Memory B cell (primary cell): ENCODE measurements at regions not wholly inside any gene's neighbourhood (a gene's known extent, or its start where the extent isn't known, plus 50 kb on each side); places are given as distances from the start of the nearest gene placed in this dataset.

Experiments used
- ATAC-seq: fragments of 150-1000 bp; cut with Tn5 transposase; 2 replicates; pipeline ENCODE4 v1.10.0; 2021; ENCODE audit warnings: low read depth, mild to moderate bottlenecking, moderate library complexity
- DNase-seq, 2 donors: peaks; one replicate each; pipeline ENCODE4 v3.0.0; 2022; ENCODE audit warnings: low spot score in 2 of 2
- H3K27ac Mint-ChIP-seq: one replicate; pipeline ENCODE4 v1.8.0; 2022; ENCODE audit warnings: mild to moderate bottlenecking, moderate library complexity, mixed read lengths
- H3K27me3 Mint-ChIP-seq: one replicate; pipeline ENCODE4 v1.8.0; 2022; ENCODE audit warnings: mixed read lengths
- H3K36me3 Mint-ChIP-seq: one replicate; pipeline ENCODE4 v1.8.0; 2022; ENCODE audit warnings: mild to moderate bottlenecking, mixed read lengths
- H3K4me1 Mint-ChIP-seq: one replicate; pipeline ENCODE4 v1.8.0; 2022; ENCODE audit warnings: mixed read lengths
- H3K4me3 Mint-ChIP-seq: one replicate; pipeline ENCODE4 v1.8.0; 2022; ENCODE audit warnings: mild to moderate bottlenecking, moderate library complexity, mixed read lengths
- H3K9me3 Mint-ChIP-seq: one replicate; pipeline ENCODE4 v1.8.0; 2022; ENCODE audit warnings: mixed read lengths

DNA sequence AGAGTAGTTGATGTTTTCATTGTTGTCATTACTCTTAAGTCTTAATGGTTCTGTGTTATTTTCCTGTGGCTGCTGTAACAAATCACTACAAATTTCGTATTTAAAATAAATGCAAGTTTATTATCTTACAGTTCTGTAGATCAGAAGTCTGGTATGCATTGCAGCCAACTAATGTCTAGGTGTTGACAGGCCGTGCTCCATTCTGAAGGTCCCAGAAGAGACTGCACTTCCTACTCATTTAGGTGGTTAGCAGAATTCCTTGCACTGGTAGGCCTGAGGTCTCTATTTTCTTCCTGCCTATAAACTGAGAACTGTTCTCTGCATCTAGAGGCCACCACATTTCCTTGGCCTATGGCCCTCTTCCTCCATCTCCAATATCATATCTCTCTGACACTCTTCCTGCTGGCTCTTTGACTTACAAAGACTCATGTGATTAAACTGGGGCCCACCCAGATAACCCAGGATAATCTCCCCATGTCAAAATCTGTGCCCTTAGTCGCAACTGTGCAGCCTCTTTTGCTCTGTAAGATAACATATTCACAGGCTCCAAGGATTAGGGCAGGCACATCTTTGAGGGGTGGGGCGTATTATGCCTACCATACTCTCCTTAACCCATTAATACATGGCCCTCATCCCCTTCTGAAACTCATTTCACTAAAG lies 468.4 kb downstream of the FOXO1 start:
- ATAC-seq = no peak

DNA sequence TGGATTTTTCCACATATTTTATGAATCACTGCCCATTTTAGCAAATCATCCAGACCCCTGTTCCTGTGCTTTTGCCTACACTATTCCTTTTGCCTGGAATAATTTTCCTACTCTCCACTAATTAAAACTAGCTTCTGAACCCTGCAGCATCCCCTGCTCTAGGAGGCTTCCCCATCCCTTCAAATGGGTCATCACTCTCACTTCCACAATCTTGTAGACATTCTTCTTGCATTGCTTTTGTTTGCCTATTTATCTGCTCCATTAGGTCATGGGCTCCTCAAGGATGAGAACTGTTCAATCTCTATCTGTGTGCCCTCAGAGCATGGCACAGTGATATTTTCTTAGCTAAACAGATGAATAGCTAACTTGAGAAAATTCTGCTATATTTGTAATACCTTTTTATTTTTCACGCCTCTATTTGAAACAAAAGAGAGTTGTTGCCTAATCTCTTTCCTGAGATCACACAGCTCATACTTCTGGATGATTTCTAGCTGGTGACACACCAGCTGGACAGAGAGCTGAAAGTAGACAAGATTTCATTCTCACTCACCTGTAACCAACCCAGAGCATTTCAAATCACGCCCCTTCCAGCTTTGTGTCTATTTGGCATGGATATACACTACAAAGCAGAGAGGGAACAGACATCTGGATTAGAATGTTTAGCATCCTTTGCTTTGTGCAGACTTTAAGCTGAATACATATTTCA lies 466.0 kb downstream of the FOXO1 start:
- Mint-ChIP-seq H3K9me3 (peaks cover 2% of the 10 kb centered on the region), H3K36me3 (peaks cover 2% of the 10 kb centered on the region), H3K4me1 (peaks cover 17% of the 10 kb centered on the region), H3K27me3 (no peaks in the 10 kb centered on the region), H3K4me3 (no peak overlapping the region), H3K27ac (no peak overlapping the region)
- DNase-seq (no peak), ATAC-seq (no peak)

More for the DNA sequence above, 468.4 kb downstream of the FOXO1 start:
- Mint-ChIP-seq H3K4me1 (peaks cover 6% of the 10 kb centered on the region), H3K27me3 (no peaks in the 10 kb centered on the region), H3K9me3 (no peaks in the 10 kb centered on the region), H3K4me3 (no peak overlapping the region), H3K36me3 (no peaks in the 10 kb centered on the region), H3K27ac (no peak overlapping the region)
- DNase-seq = no peak

DNA sequence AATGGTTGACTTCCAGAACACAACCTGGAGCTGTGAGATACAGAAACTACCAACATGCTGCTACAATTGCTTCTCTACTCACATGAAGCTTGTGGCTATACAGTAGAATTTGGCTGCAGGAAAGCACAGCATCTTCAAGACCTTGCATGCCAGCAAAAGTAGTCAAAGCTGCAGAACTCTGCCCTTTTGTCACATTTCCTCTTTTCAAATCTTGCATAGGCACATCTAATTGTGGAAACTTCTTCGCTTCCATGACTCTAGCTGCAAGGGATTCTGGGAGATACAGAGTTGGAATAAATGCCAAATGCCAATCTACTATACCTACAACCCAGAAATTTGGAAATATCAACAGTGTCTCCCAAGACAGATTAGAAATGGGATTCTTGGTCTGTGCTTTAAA lies 462.2 kb downstream of the FOXO1 start:
- peaks cover 41% of the 10 kb centered on the region for H3K4me1 Mint-ChIP-seq
- H3K36me3 Mint-ChIP-seq = peaks cover 2% of the 10 kb centered on the region
- H3K9me3 Mint-ChIP-seq = peaks cover 2% of the 10 kb centered on the region
- no peak overlapping the region for H3K4me3 Mint-ChIP-seq
- no peak overlapping the region for H3K27ac Mint-ChIP-seq
- H3K27me3 Mint-ChIP-seq = no peaks in the 10 kb centered on the region
- ATAC-seq (no peak), DNase-seq (no peak)

DNA sequence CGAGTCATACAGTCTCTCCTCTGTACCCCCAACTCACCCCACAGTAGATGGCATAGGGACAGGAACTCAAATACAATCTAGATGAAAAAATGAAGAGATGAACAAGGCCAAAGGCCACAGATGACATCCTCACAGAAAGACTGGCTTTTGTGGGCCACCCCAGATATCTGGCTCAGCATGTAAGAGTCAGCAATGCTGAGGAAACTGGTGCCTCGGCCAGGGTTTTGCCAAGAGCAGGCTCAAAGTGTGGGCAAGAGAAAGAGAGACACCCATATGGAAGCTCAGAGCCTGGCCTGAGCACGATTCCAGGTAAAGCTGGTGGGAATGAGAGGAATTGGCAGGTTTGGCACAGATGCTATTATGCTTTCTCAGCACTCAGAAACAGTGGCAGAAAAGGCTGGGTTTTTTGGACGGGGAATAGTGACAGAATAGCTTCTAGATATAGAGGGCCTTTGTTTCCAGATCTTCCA lies 460.6 kb downstream of the FOXO1 start:
- H3K9me3 Mint-ChIP-seq = peaks cover 2% of the 10 kb centered on the region
- peaks cover 35% of the 10 kb centered on the region for H3K4me1 Mint-ChIP-seq
- no peak for DNase-seq
- H3K4me3 Mint-ChIP-seq = no peak overlapping the region
- H3K27me3 Mint-ChIP-seq = no peaks in the 10 kb centered on the region
- H3K27ac Mint-ChIP-seq = peak overlapping the region; percentile 75
- ATAC-seq = no peak
- H3K36me3 Mint-ChIP-seq = peaks cover 2% of the 10 kb centered on the region

DNA sequence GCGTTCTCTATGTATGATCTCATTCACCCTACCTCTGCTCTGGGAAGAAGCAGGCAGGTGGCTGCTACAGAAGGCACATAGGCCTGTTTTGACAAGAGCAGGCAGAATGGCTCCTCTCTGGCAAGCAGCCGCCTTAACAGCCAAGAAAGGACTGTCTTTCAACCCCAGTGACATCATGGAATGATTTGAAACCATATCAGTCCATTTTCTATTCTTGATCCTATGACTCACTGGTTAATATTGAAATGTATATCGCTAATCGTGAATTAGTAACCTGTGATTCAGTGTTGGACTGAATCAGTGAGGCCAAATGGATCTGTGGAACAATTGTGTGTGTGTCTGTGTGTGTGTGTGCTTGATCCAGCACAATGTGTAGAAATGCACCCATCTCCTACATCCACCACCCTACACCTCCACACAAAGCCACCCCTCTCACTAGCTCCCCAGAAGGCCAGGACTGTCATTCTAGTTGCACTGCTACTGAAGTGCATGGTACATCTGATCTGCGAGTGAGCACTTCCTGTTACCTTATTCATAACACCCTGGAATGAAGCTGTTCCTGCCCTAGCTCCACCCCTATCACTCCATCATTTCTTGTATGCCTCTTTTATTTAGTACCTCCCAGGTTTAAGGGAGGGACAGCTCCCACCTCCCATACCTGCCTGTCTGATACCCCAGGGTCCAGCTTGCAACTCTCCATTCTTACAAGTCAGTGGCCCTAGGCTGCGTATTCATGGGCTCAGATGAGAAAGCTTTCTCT lies 460.0 kb downstream of the FOXO1 start:
- H3K4me3 Mint-ChIP-seq = peak overlapping the region; percentile 70
- H3K27me3 Mint-ChIP-seq = no peaks in the 10 kb centered on the region
- DNase-seq (peak; percentile 7 to 25), ATAC-seq (peak; percentile 78)
- H3K27ac Mint-ChIP-seq = peak overlapping the region; percentile 84
- peaks cover 35% of the 10 kb centered on the region for H3K4me1 Mint-ChIP-seq
- peaks cover 2% of the 10 kb centered on the region for H3K36me3 Mint-ChIP-seq
- peaks cover 2% of the 10 kb centered on the region for H3K9me3 Mint-ChIP-seq

DNA sequence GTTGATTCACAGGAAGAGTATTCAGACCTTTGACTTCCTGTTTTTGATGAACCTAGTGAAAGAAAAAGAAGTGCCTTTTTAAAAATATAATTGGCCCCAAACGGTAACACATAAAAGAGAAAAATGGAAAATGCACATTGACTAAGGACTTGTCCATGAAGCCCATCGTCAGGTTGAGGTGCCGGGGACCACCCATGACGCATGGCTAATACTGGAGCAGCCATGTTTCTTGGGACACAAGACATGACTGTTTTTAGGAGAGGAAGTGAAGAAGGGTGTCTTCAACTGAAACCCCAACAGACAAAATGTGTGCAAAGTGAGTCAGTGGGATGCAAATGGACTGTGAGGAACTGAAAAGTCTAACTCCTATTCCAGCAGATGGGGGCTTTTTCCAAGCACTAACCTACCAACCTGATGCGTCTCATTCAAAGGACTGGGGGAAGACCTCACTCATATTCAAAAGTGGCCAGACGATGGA lies 459.4 kb downstream of the FOXO1 start:
- DNase-seq = peak; percentile 5 to 31
- peaks cover 2% of the 10 kb centered on the region for H3K9me3 Mint-ChIP-seq
- peak overlapping the region; percentile 84 for H3K27ac Mint-ChIP-seq
- H3K4me1 Mint-ChIP-seq = peaks cover 35% of the 10 kb centered on the region
- peak overlapping the region; percentile 70 for H3K4me3 Mint-ChIP-seq
- ATAC-seq = peak; percentile 60
- peaks cover 2% of the 10 kb centered on the region for H3K36me3 Mint-ChIP-seq
- H3K27me3 Mint-ChIP-seq = no peaks in the 10 kb centered on the region

DNA sequence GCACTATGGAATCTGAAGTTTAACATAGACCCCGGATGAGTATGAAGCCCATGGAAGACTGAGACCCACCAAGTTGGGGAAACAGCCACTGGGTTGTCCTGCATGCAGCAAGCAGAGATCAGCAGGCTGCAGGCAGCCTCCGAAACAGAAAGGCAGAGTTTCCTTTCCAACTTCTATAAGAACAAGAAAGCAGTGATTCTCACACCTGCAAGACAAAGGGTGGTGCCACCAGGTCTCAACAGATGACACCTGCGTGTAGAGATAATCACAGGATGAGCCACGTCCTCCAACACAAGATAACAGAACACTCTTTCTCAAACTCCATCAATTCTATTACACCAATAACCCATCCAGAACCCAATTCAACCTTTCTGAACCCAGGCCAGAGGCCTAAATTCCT lies 457.9 kb downstream of the FOXO1 start:
- H3K4me1 Mint-ChIP-seq = peaks cover 34% of the 10 kb centered on the region
- H3K27me3 Mint-ChIP-seq = no peaks in the 10 kb centered on the region
- H3K9me3 Mint-ChIP-seq = peaks cover 4% of the 10 kb centered on the region
- H3K27ac Mint-ChIP-seq = peak overlapping the region; percentile 11
- no peak overlapping the region for H3K4me3 Mint-ChIP-seq
- DNase-seq (no peak), ATAC-seq (no peak)
- H3K36me3 Mint-ChIP-seq = peaks cover 2% of the 10 kb centered on the region

DNA sequence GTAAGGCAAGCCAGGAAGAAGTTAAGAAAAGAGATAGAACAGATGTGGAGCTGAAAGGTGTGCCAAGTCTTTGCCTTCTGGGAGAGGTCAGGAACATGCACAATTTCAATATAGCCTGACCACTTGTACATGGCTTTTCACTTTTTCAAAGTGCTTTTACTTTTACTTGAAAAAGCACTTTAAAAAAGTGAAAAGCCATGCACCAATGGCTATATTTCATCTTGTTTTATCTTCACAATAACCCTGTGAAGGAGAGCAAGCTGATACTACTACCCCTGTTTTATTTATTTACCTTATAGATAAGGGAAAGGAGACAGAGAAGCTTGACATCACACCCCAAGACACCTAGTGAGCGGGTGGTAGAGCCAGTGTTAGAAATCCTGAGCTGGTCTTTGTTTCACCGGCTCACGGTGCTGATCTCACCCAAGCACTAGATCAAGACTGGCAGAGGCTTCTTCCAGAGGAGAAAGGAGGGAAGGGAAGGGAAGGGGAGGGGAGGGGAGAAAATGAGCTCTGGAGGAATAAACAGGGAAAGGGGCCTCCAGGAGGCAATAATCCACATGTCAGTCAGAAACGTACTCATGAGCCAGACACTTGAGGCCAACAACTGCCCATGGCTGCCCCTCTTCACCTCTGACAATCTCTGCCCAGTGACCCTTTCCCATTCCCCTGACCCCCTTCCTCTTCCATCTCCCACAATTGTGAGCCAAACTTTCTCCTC lies 455.4 kb downstream of the FOXO1 start:
- no peak for DNase-seq
- peaks cover 27% of the 10 kb centered on the region for H3K4me1 Mint-ChIP-seq
- no peaks in the 10 kb centered on the region for H3K36me3 Mint-ChIP-seq
- H3K9me3 Mint-ChIP-seq = peaks cover 2% of the 10 kb centered on the region
- no peaks in the 10 kb centered on the region for H3K27me3 Mint-ChIP-seq
- no peak overlapping the region for H3K4me3 Mint-ChIP-seq
- no peak overlapping the region for H3K27ac Mint-ChIP-seq
- ATAC-seq = no peak

DNA sequence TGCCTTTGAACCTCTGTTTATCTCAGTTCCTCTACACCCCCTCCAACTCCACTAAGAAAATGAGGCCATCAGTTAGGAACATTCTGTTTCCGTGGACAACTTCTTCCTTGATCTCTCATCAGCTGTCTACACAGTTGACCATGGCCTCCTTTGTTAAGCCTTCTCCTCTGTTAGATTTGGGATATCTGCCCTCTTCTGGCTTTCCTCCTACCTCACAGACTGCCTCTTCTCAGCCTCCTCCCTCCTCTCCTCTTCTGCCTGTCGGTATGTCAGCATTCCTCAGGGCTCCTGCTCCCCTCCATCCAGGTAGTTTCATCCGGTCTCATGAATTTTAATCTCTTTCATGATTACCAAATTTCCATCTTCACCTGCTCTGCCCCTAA lies 454.9 kb downstream of the FOXO1 start:
- Mint-ChIP-seq H3K4me3 (no peak overlapping the region), H3K27ac (no peak overlapping the region), H3K9me3 (peaks cover 2% of the 10 kb centered on the region), H3K36me3 (no peaks in the 10 kb centered on the region), H3K4me1 (peaks cover 25% of the 10 kb centered on the region), H3K27me3 (no peaks in the 10 kb centered on the region)
- no peak for ATAC-seq
- DNase-seq = no peak

DNA sequence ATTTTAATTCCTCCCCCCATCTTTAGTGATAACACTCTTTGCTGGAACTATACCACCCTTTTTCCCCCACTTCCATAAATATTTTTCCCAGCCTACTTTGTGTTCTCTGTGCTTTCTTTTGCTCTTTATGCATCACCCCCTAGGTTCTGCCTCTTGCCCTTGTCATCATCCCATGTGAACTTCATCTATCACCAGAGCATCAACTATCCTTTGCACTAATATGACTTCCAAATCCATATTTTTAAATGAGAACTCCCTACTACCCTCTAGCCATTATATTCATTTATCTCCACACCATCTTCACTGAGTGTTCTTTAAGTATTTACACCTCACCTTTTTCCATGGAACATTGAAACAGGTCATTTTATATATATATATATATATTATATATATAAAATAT lies 452.7 kb downstream of the FOXO1 start:
- Mint-ChIP-seq H3K9me3 (peaks cover 2% of the 10 kb centered on the region), H3K36me3 (no peaks in the 10 kb centered on the region), H3K27ac (no peak overlapping the region), H3K4me1 (peaks cover 11% of the 10 kb centered on the region), H3K27me3 (no peaks in the 10 kb centered on the region), H3K4me3 (no peak overlapping the region)
- ATAC-seq (no peak), DNase-seq (no peak)

DNA sequence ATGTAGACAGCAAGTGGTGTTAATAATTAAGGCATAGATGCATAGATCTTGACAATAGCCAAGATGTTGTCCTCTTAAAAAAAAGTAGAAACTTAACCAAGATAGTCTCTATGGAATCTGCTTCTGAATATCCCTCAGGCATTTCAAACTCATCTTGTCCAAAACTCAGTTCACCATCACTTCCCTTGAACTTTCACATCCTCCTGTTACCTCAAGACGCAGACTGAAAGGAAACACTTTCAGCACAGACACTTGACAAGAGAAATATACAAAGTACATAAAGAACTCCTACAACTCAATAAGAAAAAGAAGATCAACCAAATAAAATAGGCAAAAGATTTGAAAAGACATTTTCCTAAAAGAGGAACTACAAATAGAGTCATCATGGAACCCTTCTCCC lies 451.1 kb downstream of the FOXO1 start:
- ATAC-seq (no peak), DNase-seq (no peak)
- Mint-ChIP-seq H3K4me1 (peaks cover 11% of the 10 kb centered on the region), H3K4me3 (no peak overlapping the region), H3K9me3 (peaks cover 2% of the 10 kb centered on the region), H3K27ac (no peak overlapping the region), H3K36me3 (no peaks in the 10 kb centered on the region), H3K27me3 (no peaks in the 10 kb centered on the region)

DNA sequence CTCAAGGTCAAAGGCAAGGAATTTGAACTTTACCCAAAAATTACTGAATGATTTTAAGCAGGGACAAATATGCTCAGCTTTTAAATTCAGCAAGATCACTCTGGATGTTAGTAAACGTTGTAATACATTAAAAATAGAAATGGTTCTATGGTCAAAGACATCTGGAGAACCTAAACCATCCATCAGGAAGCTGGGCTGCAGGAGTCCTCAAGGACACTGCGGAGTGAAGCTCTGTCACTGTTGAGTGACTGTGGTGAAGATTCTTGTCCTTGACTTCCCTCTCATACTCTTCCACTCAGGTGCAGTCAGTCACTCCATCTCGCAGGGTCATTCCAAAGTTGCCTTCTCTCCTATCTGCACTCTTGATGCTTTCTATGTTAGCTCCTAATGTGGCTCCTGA lies 450.7 kb downstream of the FOXO1 start:
- Mint-ChIP-seq H3K27ac (no peak overlapping the region), H3K36me3 (no peaks in the 10 kb centered on the region), H3K9me3 (peaks cover 2% of the 10 kb centered on the region), H3K4me1 (peaks cover 11% of the 10 kb centered on the region), H3K27me3 (no peaks in the 10 kb centered on the region), H3K4me3 (no peak overlapping the region)
- ATAC-seq (no peak), DNase-seq (no peak)

DNA sequence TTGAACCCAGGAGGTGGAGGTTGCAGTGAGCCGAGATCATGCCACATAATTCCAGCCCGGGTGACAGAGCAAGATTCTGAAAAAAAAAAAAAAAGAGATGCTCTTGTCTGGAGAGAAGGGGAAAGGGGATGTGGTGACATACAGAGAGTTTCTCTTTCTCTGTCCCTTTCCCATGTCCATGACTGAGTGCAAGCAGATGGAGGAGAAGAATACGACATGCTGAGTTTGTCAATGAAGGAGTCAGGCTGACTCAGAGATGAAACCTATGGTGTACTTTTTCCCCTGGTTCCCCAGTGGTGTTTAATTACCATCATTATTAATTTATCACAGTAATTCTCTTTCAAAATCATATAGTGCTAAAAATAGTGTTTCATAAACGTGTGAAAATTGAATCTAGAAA lies 448.8 kb downstream of the FOXO1 start:
- Mint-ChIP-seq H3K4me3 (no peak overlapping the region), H3K4me1 (peaks cover 16% of the 10 kb centered on the region), H3K27ac (no peak overlapping the region), H3K27me3 (no peaks in the 10 kb centered on the region), H3K9me3 (peaks cover 2% of the 10 kb centered on the region), H3K36me3 (no peaks in the 10 kb centered on the region)
- ATAC-seq (no peak), DNase-seq (no peak)
